ENCODE measurements at regions not wholly inside any gene's neighbourhood (a gene's known extent, or its start where the extent isn't known, plus 50 kb on each side); places are given as distances from the start of the nearest gene placed in this dataset.

- H3K27ac ChIP-seq = no peak overlapping the region
- no peak for DNase-seq
- no peaks in the 10 kb centered on the region for H3K36me3 ChIP-seq
- intact Hi-C loops (cut with DNase I; ENCODE audit: low total_unique reads) = no loop called here
- no peaks in the 10 kb centered on the region for H3K4me1 ChIP-seq
- no peaks in the 10 kb centered on the region for H3K9me3 ChIP-seq
- no peak overlapping the region for H3K4me3 ChIP-seq
- no peaks in the 10 kb centered on the region for H3K27me3 ChIP-seq
- TF ChIP-seq CTCF (IDR thresholded peaks at IDR 0.05) = no peak
Observed at GRCh38 chr14:97943619-97944018, 1146.4 kb downstream of the VRK1 start.

- Histone ChIP-seq H3K9me3 (no peaks in the 10 kb centered on the region), H3K27me3 (no peaks in the 10 kb centered on the region), H3K4me3 (no peak overlapping the region), H3K36me3 (no peaks in the 10 kb centered on the region), H3K4me1 (no peaks in the 10 kb centered on the region), H3K27ac (no peak overlapping the region)
- no peak for TF ChIP-seq CTCF (IDR thresholded peaks at IDR 0.05)
- DNase-seq = no peak
- intact Hi-C loops (cut with DNase I; ENCODE audit: low total_unique reads) = no loop called here
Observed at GRCh38 chr14:97944380-97944779, 1147.2 kb downstream of the VRK1 start.

- no peaks in the 10 kb centered on the region for H3K4me1 ChIP-seq
- H3K36me3 ChIP-seq = no peaks in the 10 kb centered on the region
- DNase-seq = no peak
- no peak overlapping the region for H3K27ac ChIP-seq
- TF ChIP-seq CTCF (IDR thresholded peaks at IDR 0.05) = no peak
- intact Hi-C loops (cut with DNase I; ENCODE audit: low total_unique reads) = no loop called here
- no peaks in the 10 kb centered on the region for H3K9me3 ChIP-seq
- no peaks in the 10 kb centered on the region for H3K27me3 ChIP-seq
- no peak overlapping the region for H3K4me3 ChIP-seq
Observed at GRCh38 chr14:97945631-97946030, 1148.4 kb downstream of the VRK1 start.

- Histone ChIP-seq H3K36me3 (no peaks in the 10 kb centered on the region), H3K27me3 (no peaks in the 10 kb centered on the region), H3K9me3 (no peaks in the 10 kb centered on the region), H3K4me3 (no peak overlapping the region), H3K27ac (no peak overlapping the region), H3K4me1 (no peaks in the 10 kb centered on the region)
- no peak for TF ChIP-seq CTCF (IDR thresholded peaks at IDR 0.05)
- intact Hi-C loops (cut with DNase I; ENCODE audit: low total_unique reads) = no loop called here
- DNase-seq = no peak
Observed at GRCh38 chr14:97946240-97946639, 1149.1 kb downstream of the VRK1 start.

GRCh38 chr14:97946641-97947040 is 1149.5 kb downstream of the VRK1 start:
- Histone ChIP-seq H3K4me3 (no peak overlapping the region), H3K36me3 (no peaks in the 10 kb centered on the region), H3K9me3 (no peaks in the 10 kb centered on the region), H3K4me1 (no peaks in the 10 kb centered on the region), H3K27ac (no peak overlapping the region), H3K27me3 (no peaks in the 10 kb centered on the region)
- intact Hi-C loops (cut with DNase I; ENCODE audit: low total_unique reads) = no loop called here
- TF ChIP-seq CTCF (IDR thresholded peaks at IDR 0.05) = no peak
- no peak for DNase-seq

GRCh38 chr14:97948841-97949240 is 1151.7 kb downstream of the VRK1 start:
- no peak for DNase-seq
- Histone ChIP-seq H3K9me3 (no peaks in the 10 kb centered on the region), H3K36me3 (no peaks in the 10 kb centered on the region), H3K4me1 (no peaks in the 10 kb centered on the region), H3K27ac (no peak overlapping the region), H3K4me3 (no peak overlapping the region), H3K27me3 (no peaks in the 10 kb centered on the region)
- intact Hi-C loops (cut with DNase I; ENCODE audit: low total_unique reads) = no loop called here
- TF ChIP-seq CTCF (IDR thresholded peaks at IDR 0.05) = no peak
